Progenitor cell of endocrine pancreas (in vitro differentiated cells): ENCODE measurements at regions not wholly inside any gene's neighbourhood (a gene's known extent, or its start where the extent isn't known, plus 50 kb on each side); places are given as distances from the start of the nearest gene placed in this dataset.

Experiments used
- DNase-seq: peaks from one replicate; pipeline ENCODE4 v3.0.0; 2021; ENCODE audit warnings: low spot score; ENCODE audit not compliant: unreplicated experiment
- H3K27ac Mint-ChIP-seq: 2 replicates; pipeline ENCODE4 v1.8.0; 2021; ENCODE audit warnings: mild to moderate bottlenecking, moderate library complexity, mixed read lengths
- H3K27me3 Mint-ChIP-seq: 2 replicates; pipeline ENCODE4 v1.8.0; 2021; ENCODE audit warnings: mixed read lengths
- H3K36me3 Mint-ChIP-seq: 2 replicates; pipeline ENCODE4 v1.8.0; 2022; ENCODE audit warnings: mixed read lengths; ENCODE audit not compliant: insufficient read depth
- H3K4me1 Mint-ChIP-seq: 2 replicates; pipeline ENCODE4 v1.8.0; 2021; ENCODE audit warnings: low read depth, mixed read lengths
- H3K4me3 Mint-ChIP-seq: 2 replicates; pipeline ENCODE4 v1.8.0; 2021; ENCODE audit warnings: low read depth, mild to moderate bottlenecking, moderate library complexity, mixed read lengths
- H3K9me3 Mint-ChIP-seq: 2 replicates; pipeline ENCODE4 v1.8.0; 2021; ENCODE audit warnings: low read depth, mixed read lengths
- TF ChIP-seq, protein P1 (sequence below): fragments of 200-600 bp; sonication (generic); IDR thresholded peaks from one replicate; pipeline ENCODE4 v1.5.0; 2021; ENCODE audit warnings: antibody characterized with exemption, mild to moderate bottlenecking; ENCODE audit not compliant: unreplicated experiment

- no peak overlapping the region for H3K27ac Mint-ChIP-seq
- no peaks in the 10 kb centered on the region for H3K9me3 Mint-ChIP-seq
- H3K27me3 Mint-ChIP-seq, result peaks cover 6% of the 10 kb centered on the region
- no peak for DNase-seq
- TF ChIP-seq, protein P1, sequence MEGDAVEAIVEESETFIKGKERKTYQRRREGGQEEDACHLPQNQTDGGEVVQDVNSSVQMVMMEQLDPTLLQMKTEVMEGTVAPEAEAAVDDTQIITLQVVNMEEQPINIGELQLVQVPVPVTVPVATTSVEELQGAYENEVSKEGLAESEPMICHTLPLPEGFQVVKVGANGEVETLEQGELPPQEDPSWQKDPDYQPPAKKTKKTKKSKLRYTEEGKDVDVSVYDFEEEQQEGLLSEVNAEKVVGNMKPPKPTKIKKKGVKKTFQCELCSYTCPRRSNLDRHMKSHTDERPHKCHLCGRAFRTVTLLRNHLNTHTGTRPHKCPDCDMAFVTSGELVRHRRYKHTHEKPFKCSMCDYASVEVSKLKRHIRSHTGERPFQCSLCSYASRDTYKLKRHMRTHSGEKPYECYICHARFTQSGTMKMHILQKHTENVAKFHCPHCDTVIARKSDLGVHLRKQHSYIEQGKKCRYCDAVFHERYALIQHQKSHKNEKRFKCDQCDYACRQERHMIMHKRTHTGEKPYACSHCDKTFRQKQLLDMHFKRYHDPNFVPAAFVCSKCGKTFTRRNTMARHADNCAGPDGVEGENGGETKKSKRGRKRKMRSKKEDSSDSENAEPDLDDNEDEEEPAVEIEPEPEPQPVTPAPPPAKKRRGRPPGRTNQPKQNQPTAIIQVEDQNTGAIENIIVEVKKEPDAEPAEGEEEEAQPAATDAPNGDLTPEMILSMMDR, result no peak
- H3K36me3 Mint-ChIP-seq, result no peaks in the 10 kb centered on the region
- no peak overlapping the region for H3K4me3 Mint-ChIP-seq
- H3K4me1 Mint-ChIP-seq, result peaks cover 3% of the 10 kb centered on the region
Observed at GRCh38 chr1:57719274-57719673, 295.4 kb upstream of the DAB1 start.

- Mint-ChIP-seq H3K4me3 (no peak overlapping the region), H3K27ac (no peak overlapping the region), H3K9me3 (no peaks in the 10 kb centered on the region), H3K4me1 (no peaks in the 10 kb centered on the region), H3K27me3 (no peaks in the 10 kb centered on the region), H3K36me3 (no peaks in the 10 kb centered on the region)
- DNase-seq, result no peak
- TF ChIP-seq, protein P1, result no peak
Observed at GRCh38 chr1:57713501-57713900, 289.6 kb upstream of the DAB1 start.

DNA sequence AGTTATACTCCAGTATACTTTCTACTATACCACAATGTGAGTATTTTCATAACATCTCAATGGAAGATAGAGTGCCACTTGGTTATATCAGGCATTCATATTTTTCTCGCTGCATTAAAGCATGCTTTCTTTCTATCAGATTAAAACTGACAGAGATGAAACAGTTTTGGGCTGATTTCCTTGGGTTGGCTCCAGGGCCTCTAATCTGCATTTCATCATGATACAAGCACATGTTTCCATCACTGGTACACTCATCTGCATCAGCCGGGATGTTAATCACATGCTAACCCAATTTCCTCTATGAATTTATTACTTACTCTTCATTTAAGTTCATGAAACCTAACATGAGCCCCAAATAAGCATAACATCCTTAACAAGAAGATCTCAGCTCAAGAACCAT, 289.0 kb upstream of the DAB1 start:
- no peak for DNase-seq
- Mint-ChIP-seq H3K27ac (no peak overlapping the region), H3K36me3 (no peaks in the 10 kb centered on the region), H3K9me3 (no peaks in the 10 kb centered on the region), H3K27me3 (no peaks in the 10 kb centered on the region), H3K4me3 (no peak overlapping the region), H3K4me1 (no peaks in the 10 kb centered on the region)
- TF ChIP-seq, protein P1, result no peak

- H3K9me3 Mint-ChIP-seq, result peaks cover 3% of the 10 kb centered on the region
- H3K36me3 Mint-ChIP-seq, result no peaks in the 10 kb centered on the region
- H3K4me3 Mint-ChIP-seq, result no peak overlapping the region
- TF ChIP-seq, protein P1, result no peak
- DNase-seq, result no peak
- H3K4me1 Mint-ChIP-seq, result no peaks in the 10 kb centered on the region
- H3K27me3 Mint-ChIP-seq, result no peaks in the 10 kb centered on the region
- H3K27ac Mint-ChIP-seq, result no peak overlapping the region
Observed at GRCh38 chr1:57711326-57711725, 287.5 kb upstream of the DAB1 start.

DNA sequence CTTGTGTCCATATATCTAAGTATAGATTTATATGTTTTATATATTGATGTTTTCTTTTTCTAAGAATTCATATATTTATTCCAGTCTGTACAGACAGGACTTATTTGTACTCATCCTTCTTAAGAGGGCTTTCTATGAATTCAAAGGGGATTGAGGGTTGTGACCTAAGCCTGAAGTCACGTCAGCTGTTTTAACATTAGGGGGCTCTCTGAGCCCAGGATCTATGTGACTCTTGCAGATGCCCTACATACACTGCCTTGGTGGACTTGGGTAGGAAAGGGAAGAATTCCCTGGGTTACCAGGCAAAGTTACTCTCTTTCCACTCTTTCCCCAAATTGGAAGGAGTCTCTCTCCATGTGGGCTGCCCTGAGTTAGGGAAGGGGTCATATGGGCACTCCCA, 283.8 kb upstream of the DAB1 start:
- no peaks in the 10 kb centered on the region for H3K36me3 Mint-ChIP-seq
- H3K9me3 Mint-ChIP-seq, result peaks cover 3% of the 10 kb centered on the region
- no peak overlapping the region for H3K4me3 Mint-ChIP-seq
- TF ChIP-seq, protein P1, result no peak
- peaks cover 2% of the 10 kb centered on the region for H3K27me3 Mint-ChIP-seq
- DNase-seq, result no peak
- no peaks in the 10 kb centered on the region for H3K4me1 Mint-ChIP-seq
- no peak overlapping the region for H3K27ac Mint-ChIP-seq
